GM19351 (cell line): ENCODE measurements at regions not wholly inside any gene's neighbourhood (a gene's known extent, or its start where the extent isn't known, plus 50 kb on each side); places are given as distances from the start of the nearest gene placed in this dataset.
"Not testable (repeated sequence)": the region's sequence is repeated elsewhere in the genome, so short reads cannot be mapped to it uniquely, and the experiment has no call there.

Experiments
- ATAC-seq: cut with Tn5 transposase; IDR thresholded peaks from one replicate; pipeline ENCODE4 v1.9.1; 2021; ENCODE audit warnings: mild to moderate bottlenecking, moderate library complexity; ENCODE audit not compliant: unreplicated experiment

- not testable (repeated sequence) for ATAC-seq
These were observed 362.1 kb downstream of the TYW1 start for GRCh38 chr7:67358738-67359137.

- no peak for ATAC-seq
These were observed 363.3 kb downstream of the TYW1 start for GRCh38 chr7:67359900-67360299.

- no peak for ATAC-seq
These were observed 364.5 kb downstream of the TYW1 start for GRCh38 chr7:67361150-67361549.

- no peak for ATAC-seq
These were observed 367.9 kb downstream of the TYW1 start for GRCh38 chr7:67364441-67365017.

GRCh38 chr7:67371429-67372305, 375.0 kb downstream of the TYW1 start:
- ATAC-seq: peak; percentile 95

GRCh38 chr7:67373389-67373788, 376.8 kb downstream of the TYW1 start:
- ATAC-seq: not testable (repeated sequence)

GRCh38 chr7:67375427-67375826, 378.8 kb downstream of the TYW1 start:
- ATAC-seq: no peak

- peak; percentile 99 for ATAC-seq
These were observed 381.6 kb downstream of the TYW1 start for GRCh38 chr7:67377939-67378862.

GRCh38 chr7:67380326-67380725, 383.7 kb downstream of the TYW1 start:
- ATAC-seq: no peak

- ATAC-seq: no peak
These were observed 384.2 kb downstream of the TYW1 start for GRCh38 chr7:67380858-67381257.

GRCh38 chr7:67387851-67388250, 391.2 kb downstream of the TYW1 start:
- no peak for ATAC-seq

GRCh38 chr7:67391168-67391567, 394.5 kb downstream of the TYW1 start:
- no peak for ATAC-seq

- no peak for ATAC-seq
These were observed 396.2 kb downstream of the TYW1 start for GRCh38 chr7:67392596-67393438.

GRCh38 chr7:67393903-67394302, 397.3 kb downstream of the TYW1 start:
- ATAC-seq: no peak

- ATAC-seq: no peak
These were observed 402.3 kb downstream of the TYW1 start for GRCh38 chr7:67398916-67399315.

- ATAC-seq: no peak
These were observed 404.9 kb downstream of the TYW1 start for GRCh38 chr7:67401492-67401891.

GRCh38 chr7:67402280-67402679, 405.6 kb downstream of the TYW1 start:
- ATAC-seq: no peak

GRCh38 chr7:67406976-67407375, 410.3 kb downstream of the TYW1 start:
- ATAC-seq: no peak

- no peak for ATAC-seq
These were observed 410.9 kb downstream of the TYW1 start for GRCh38 chr7:67407392-67408071.

GRCh38 chr7:67408109-67408508, 411.5 kb downstream of the TYW1 start:
- no peak for ATAC-seq
